ENCODE measurements at regions not wholly inside any gene's neighbourhood (a gene's known extent, or its start where the extent isn't known, plus 50 kb on each side); places are given as distances from the start of the nearest gene placed in this dataset.

- DNase-seq (ENCODE audit: low spot score) = peak; percentile 19
- TF ChIP-seq CTCF (conservative IDR thresholded peaks at IDR 0.05; ENCODE audit: low read depth) = no peak
- ChIA-PET CTCF (no interaction called here), POLR2A (ENCODE audit: low non-redundant PET) (no interaction called here)
- no peak overlapping the region for H3K27ac ChIP-seq
Observed at GRCh38 chr16:49081554-49081953, 200.1 kb downstream of the CBLN1 start.

DNA sequence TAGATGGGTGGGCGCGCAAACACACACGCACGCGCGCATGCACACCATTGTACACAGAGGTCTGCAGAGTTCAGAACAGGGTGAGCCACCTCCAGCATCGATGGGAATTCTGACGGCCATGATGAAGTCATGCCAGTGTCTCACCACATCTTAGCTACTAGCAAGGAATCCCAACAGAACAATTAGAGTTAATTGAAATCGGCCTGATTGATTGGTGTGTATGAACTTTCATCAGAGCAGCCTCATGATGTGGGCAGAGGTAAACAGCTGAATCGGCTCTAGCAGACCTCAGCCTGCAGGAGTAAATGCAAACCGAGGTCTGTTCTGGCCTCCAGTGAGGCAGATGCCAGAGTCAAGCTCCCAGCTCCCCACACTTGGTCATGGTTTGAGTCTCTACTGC is 200.6 kb downstream of the CBLN1 start:
- no peak overlapping the region for H3K27ac ChIP-seq
- no peak for DNase-seq (ENCODE audit: low spot score)
- ChIA-PET CTCF (no interaction called here), POLR2A (ENCODE audit: low non-redundant PET) (interaction anchor here (0.6 kb wide), 1 partner anchor 1780 kb away, joined by 4 read pairs; no protein-coding TSS in a partner anchor)
- no peak for TF ChIP-seq CTCF (conservative IDR thresholded peaks at IDR 0.05; ENCODE audit: low read depth)

GRCh38 chr16:49078571-49078970 is 203.1 kb downstream of the CBLN1 start:
- H3K27ac ChIP-seq = no peak overlapping the region
- POLR2A ChIA-PET (ENCODE audit: low non-redundant PET) = no interaction called here
- DNase-seq (ENCODE audit: low spot score) = no peak
- CTCF ChIA-PET = no interaction called here
- TF ChIP-seq CTCF (conservative IDR thresholded peaks at IDR 0.05; ENCODE audit: low read depth) = no peak

GRCh38 chr16:49078104-49078503 is 203.5 kb downstream of the CBLN1 start:
- ChIA-PET CTCF (interaction anchor here (0.6 to 0.7 kb wide), 2 partner anchors 152 to 247 kb away, joined by 3 to 4 read pairs; no protein-coding TSS in a partner anchor), POLR2A (ENCODE audit: low non-redundant PET) (no interaction called here)
- no peak for TF ChIP-seq CTCF (conservative IDR thresholded peaks at IDR 0.05; ENCODE audit: low read depth)
- DNase-seq (ENCODE audit: low spot score) = no peak
- no peak overlapping the region for H3K27ac ChIP-seq

GRCh38 chr16:49075709-49076108 is 205.9 kb downstream of the CBLN1 start:
- no peak overlapping the region for H3K27ac ChIP-seq
- no peak for DNase-seq (ENCODE audit: low spot score)
- ChIA-PET CTCF (no interaction called here), POLR2A (ENCODE audit: low non-redundant PET) (no interaction called here)
- no peak for TF ChIP-seq CTCF (conservative IDR thresholded peaks at IDR 0.05; ENCODE audit: low read depth)

DNA sequence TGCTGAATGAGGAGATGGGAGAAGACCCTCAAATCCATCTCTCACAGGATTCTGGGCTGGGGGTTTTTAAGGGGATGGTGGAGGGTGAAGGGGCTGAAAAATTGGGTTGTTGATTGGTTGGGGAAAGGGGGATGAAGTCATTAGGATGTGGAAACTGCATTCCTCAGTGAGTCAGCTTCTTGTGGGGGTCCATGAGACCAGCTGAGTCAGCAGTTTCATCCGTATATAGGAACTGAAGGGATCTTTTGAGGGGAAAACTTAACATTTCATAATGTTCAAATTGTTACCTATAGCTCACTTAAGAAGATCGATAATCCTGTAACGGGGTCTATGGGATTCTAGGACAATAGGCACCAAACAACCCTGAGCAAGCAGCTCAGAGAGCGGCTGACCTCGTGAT is 213.4 kb downstream of the CBLN1 start:
- no peak overlapping the region for H3K27ac ChIP-seq
- CTCF ChIA-PET = no interaction called here
- no peak for DNase-seq (ENCODE audit: low spot score)
- TF ChIP-seq CTCF (conservative IDR thresholded peaks at IDR 0.05; ENCODE audit: low read depth) = no peak
- POLR2A ChIA-PET (ENCODE audit: low non-redundant PET) = no interaction called here

DNA sequence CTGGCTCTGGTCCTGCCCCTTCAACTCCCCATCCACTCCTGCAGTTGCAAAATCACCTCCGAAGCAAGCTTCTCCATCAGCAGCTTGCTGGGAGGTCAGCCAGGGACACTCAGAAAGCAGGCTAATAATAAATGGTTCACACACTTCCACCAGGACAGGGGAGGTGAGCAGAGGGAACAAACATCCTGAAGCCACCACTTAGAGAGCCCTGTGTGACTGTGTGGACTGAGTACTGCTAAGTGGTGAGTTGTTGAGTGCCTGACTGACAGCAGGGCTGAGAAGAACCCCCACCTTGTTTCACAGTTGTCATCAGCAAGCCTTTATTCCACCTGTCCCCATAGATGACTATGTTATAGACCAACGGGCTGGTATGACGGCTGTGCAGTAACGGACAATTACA is 213.9 kb downstream of the CBLN1 start:
- CTCF ChIA-PET = no interaction called here
- no peak for DNase-seq (ENCODE audit: low spot score)
- TF ChIP-seq CTCF (conservative IDR thresholded peaks at IDR 0.05; ENCODE audit: low read depth) = no peak
- POLR2A ChIA-PET (ENCODE audit: low non-redundant PET) = no interaction called here
- no peak overlapping the region for H3K27ac ChIP-seq

Data from RWPE1 (cell line).